GM18511 (cell line): ENCODE measurements at regions not wholly inside any gene's neighbourhood (a gene's known extent, or its start where the extent isn't known, plus 50 kb on each side); places are given as distances from the start of the nearest gene placed in this dataset.

Experiments used
- ATAC-seq: cut with Tn5 transposase; IDR thresholded peaks from one replicate; pipeline ENCODE4 v1.9.1; 2021; ENCODE audit warnings: mild to moderate bottlenecking, moderate library complexity; ENCODE audit not compliant: unreplicated experiment

GRCh38 chr11:93959663-93960062 lies 61.5 kb upstream of the HEPHL1 start:
- no peak for ATAC-seq

DNA sequence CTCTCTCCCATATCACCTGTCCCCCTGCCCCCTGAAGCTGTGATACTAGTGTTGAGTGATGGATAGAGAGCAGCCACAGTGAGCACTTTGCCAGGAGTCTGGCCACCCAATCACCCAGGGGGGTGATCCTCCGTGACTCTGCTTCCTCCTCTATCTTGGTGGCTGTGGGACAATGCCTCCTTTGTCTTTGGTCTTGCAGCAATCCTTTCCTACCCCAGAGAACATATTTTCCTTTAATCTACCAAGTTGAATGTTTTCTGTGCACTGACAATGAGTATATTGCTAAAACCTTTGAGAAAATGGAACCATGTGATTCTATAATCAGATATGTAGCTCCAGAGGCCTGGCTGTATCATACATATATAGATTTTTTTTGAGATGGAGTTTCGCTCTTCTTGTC lies 58.1 kb upstream of the HEPHL1 start:
- no peak for ATAC-seq

GRCh38 chr11:93967258-93967657 lies 53.9 kb upstream of the HEPHL1 start:
- ATAC-seq, result no peak

- no peak for ATAC-seq
These were observed 53.2 kb upstream of the HEPHL1 start for GRCh38 chr11:93967944-93968343.

DNA sequence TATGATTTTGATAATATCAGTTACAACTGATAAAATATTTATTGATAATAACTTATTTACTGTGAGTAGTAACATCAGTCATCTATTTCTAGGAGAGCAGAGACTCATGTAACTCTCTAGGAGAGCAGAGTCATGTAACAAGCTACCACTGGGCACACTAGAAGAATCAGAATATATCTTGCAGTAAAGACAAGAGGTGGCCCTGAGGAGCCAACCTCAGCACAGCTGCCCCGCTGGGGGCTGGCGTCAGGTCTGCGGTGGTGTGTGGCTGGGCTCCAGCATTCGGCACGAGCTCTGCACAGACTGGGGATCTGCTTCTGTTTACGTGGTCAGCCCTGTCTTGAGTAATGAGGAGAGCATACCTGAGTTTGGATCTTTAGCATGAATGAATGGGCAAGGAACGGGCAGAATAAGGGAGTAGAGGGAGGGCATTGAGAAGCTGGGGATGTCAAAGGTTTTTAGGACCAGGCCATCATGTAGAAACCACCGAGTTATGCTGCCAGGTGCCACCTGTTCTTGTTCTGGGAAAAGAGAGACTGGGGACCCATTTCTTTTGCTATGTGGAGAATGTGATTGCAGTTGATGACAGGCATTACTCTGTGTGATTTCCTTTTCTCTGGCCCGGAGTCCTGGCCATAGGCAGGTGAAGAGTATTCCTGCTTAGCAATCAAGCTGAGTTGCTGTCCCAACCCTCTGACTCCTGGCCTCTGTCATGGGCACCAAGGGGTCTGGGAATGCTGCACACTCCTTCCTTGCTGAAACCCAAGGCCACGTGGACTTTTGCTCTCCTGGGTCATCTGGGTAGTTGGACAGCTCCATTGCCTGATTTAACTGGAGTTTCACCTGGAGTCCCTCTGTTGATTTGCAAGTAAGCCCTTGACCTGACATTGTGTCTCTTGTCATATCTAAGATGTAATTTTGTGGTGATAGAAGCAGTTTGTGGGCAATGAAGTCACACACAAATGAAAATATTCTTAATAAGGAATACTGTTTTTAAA lies 50.9 kb upstream of the HEPHL1 start:
- ATAC-seq, result no peak
